LNCAP (cell line): ENCODE measurements at regions not wholly inside any gene's neighbourhood (a gene's known extent, or its start where the extent isn't known, plus 50 kb on each side); places are given as distances from the start of the nearest gene placed in this dataset.

Source experiments
- TF ChIP-seq, protein P1 (sequence below): fragments of 450-650 bp; IDR thresholded peaks from 2 replicates; pipeline ENCODE4 v1.5.1; 2017; ENCODE audit warnings: mild to moderate bottlenecking

DNA sequence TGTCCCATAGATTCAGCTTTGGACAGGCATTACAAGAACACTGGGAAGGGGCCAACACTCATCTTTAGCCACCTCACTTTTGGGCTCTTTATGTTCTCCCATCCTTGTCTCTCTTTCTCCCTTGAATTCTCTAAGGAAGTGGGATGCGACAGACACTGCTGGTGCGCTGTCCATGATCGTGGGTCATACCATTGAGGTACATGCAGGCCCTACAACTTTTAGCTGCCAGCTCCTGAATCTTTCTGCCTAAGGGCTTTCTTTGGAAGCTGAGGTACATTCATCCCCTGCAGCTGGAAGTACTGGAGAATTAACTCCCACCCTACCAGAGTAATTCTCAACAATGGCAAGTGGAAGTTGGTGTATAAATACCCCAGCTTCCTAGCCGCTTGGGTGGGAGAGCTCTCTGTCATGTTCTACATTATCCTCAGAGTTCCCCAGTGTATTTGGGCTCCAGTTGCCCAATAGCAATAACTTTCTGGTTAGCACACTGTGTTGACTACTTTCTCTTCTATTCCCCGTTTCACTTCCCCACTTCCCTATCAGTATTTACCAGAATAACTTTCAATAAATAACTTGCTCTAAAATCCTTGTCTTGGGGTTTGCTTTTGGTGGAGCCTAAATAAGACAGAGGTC, 75.6 kb upstream of the ADRA1D start:
- TF ChIP-seq, protein P1, sequence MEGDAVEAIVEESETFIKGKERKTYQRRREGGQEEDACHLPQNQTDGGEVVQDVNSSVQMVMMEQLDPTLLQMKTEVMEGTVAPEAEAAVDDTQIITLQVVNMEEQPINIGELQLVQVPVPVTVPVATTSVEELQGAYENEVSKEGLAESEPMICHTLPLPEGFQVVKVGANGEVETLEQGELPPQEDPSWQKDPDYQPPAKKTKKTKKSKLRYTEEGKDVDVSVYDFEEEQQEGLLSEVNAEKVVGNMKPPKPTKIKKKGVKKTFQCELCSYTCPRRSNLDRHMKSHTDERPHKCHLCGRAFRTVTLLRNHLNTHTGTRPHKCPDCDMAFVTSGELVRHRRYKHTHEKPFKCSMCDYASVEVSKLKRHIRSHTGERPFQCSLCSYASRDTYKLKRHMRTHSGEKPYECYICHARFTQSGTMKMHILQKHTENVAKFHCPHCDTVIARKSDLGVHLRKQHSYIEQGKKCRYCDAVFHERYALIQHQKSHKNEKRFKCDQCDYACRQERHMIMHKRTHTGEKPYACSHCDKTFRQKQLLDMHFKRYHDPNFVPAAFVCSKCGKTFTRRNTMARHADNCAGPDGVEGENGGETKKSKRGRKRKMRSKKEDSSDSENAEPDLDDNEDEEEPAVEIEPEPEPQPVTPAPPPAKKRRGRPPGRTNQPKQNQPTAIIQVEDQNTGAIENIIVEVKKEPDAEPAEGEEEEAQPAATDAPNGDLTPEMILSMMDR = no peak

DNA sequence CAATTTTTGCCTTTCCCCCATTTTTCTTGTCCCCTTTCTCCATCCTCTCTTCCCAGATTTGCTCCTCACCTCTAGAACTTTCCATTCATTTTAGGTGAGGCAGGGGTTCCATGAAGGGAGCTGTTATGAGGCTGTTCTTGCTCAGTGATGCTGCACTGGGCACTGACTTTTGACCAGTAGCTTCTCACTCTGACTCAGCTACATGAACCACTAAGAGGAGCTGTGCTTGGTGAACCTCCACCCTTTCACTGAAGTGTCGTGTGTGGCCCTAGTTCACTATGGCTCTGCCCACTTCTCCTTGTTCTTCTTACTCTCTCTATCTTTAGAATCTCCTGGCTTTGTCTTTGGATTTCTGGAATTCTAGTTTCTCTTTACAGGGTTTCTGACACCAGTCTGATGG, 73.4 kb upstream of the ADRA1D start:
- TF ChIP-seq, protein P1 = no peak

DNA sequence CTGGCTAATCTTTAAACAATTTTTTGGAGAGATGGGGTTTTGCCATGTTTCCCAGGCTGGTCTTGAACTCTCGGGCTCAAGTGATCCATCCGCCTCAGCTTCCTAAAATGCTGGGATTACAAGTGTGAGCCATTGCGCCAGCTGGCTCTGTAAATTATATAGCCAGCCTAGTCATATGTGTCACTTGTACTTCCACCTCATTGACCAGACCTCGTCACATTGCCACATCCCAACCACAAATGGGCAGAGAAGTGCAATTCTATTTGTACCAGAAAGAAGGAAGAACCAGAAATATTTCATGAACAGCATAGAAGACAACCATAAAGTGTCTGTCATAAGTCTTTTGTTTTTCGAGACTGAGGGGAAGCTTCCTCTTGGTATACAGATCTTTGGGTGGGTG, 71.2 kb upstream of the ADRA1D start:
- TF ChIP-seq, protein P1 = no peak

DNA sequence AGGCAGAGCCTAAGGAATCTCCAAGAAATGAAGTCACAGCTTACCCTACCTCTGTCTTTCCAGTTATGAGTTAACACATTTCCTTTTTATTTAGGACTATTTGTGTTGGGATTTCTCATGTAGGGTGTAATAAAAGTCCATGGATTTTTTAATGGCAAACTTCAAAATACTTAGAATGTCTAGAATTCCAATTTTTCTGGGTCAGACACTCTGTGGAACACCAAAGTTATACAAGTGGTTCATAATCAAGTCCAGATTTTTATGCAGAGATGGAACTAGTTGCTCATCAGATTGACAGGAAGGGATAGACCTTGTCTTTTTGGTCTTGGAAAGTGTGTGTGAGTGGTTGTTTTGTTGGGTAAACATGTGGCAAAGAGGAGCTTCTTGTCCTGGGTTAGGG, 69.8 kb upstream of the ADRA1D start:
- TF ChIP-seq, protein P1 = no peak

DNA sequence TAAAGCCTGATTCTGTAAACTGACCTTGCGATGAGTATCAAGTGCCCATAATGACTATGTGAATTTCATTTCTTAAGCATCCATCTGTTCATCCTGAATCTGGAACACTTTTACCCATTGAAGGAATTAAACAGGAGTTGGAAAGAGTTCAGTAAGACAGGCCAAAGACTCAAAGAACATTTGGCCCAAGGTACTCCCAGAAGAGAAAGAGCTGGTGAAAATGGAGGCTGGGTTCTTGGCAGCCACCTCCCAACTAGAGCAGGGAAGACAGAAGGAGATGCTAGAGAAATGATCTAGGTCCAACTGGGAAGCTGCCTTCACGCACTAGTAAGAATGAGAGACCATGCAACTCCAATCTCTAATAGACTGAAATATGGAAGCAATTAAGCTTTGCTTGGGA, 57.1 kb upstream of the ADRA1D start:
- TF ChIP-seq, protein P1 = no peak

DNA sequence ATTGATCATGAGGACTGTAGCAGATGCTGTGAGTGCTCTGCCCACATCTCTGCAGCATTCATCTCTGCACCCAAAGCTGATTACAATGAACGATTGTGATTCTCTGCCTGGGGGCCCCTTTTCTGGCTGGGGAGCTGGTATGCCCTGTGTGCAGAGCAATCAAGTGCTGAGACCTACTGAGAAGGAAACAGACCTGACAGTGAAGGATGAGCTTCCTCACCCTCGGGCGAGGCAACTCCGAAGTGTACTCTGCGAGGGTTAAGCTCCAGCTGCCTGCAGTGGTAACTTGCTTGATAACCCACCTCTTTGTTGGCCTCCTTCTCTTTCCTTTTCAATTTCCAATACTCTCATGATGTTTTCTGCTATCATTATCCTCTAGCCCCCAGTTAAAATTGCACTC, 56.0 kb upstream of the ADRA1D start:
- TF ChIP-seq, protein P1 = no peak

DNA sequence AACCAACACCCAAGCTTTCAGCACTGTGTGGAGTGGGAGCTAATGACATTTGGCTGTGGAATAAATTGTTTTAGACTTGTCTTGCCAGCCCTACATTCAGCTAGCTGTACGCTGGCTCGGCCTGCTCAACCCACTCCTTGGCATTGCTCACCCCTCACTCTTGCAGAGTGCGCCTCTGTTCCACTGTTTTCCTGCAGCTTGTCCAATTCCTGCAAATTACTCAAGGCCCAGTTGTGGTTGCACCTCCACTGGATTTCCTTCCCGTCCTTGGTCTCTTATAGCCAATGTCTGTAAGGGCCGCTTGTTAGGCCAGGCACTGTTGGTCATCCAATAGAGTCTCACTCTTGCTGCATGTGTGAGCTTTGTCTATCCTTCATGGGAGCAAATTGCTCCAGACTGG, 55.5 kb upstream of the ADRA1D start:
- TF ChIP-seq, protein P1 = no peak

DNA sequence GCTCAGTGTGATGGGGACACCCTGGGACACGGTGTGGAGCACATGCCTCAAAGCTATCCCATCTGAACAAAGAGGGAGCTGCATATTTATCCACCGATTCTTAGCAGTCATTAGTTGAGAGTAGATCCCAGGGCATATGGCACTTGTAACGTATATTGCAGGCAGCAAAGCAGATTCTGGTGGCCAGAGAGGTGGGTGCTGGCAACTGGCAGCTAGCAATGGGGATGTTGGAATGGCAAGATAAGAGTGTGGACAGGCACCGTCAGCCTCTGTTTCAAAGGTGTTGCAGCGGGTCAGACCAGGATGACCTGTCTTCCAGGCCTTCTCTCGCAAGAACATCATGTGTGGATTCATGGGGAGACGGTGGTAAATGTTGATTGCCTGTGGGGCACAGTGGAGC, 54.0 kb upstream of the ADRA1D start:
- TF ChIP-seq, protein P1 = no peak
